ENCODE measurements at regions not wholly inside any gene's neighbourhood (a gene's known extent, or its start where the extent isn't known, plus 50 kb on each side); places are given as distances from the start of the nearest gene placed in this dataset.

- no peak for TF ChIP-seq CTCF (conservative IDR thresholded peaks at IDR 0.05; ENCODE audit: low read depth, low read length)
- DNase-seq (ENCODE audit: low read depth), result no peak
These were observed 226.4 kb downstream of the PCDH17 start for GRCh38 chr13:57857945-57858344.

GRCh38 chr13:57858376-57858775 is 226.8 kb downstream of the PCDH17 start:
- H3K4me3 ChIP-seq (ENCODE audit: low read length), result no peak overlapping the region
- DNase-seq (ENCODE audit: low read depth), result no peak
- no peak for TF ChIP-seq CTCF (conservative IDR thresholded peaks at IDR 0.05; ENCODE audit: low read depth, low read length)

More at GRCh38 chr13:57857945-57858344, 226.4 kb downstream of the PCDH17 start:
- no peak overlapping the region for H3K4me3 ChIP-seq (ENCODE audit: low read length)

- DNase-seq (ENCODE audit: low read depth), result no peak
- no peak for TF ChIP-seq CTCF (conservative IDR thresholded peaks at IDR 0.05; ENCODE audit: low read depth, low read length)
- H3K4me3 ChIP-seq (ENCODE audit: low read length), result no peak overlapping the region
These were observed 231.3 kb downstream of the PCDH17 start for GRCh38 chr13:57862879-57863278.

- no peak for DNase-seq (ENCODE audit: low read depth)
- no peak for TF ChIP-seq CTCF (conservative IDR thresholded peaks at IDR 0.05; ENCODE audit: low read depth, low read length)
These were observed 234.2 kb downstream of the PCDH17 start for GRCh38 chr13:57865600-57866294.

GRCh38 chr13:57874530-57874929 is 243.0 kb downstream of the PCDH17 start:
- H3K4me3 ChIP-seq (ENCODE audit: low read length), result no peak overlapping the region
- no peak for TF ChIP-seq CTCF (conservative IDR thresholded peaks at IDR 0.05; ENCODE audit: low read depth, low read length)
- no peak for DNase-seq (ENCODE audit: low read depth)

More at GRCh38 chr13:57865600-57866294, 234.2 kb downstream of the PCDH17 start:
- H3K4me3 ChIP-seq (ENCODE audit: low read length), result no peak overlapping the region

- no peak overlapping the region for H3K4me3 ChIP-seq (ENCODE audit: low read length)
- no peak for TF ChIP-seq CTCF (conservative IDR thresholded peaks at IDR 0.05; ENCODE audit: low read depth, low read length)
- DNase-seq (ENCODE audit: low read depth), result peak; percentile 24
These were observed 246.1 kb downstream of the PCDH17 start for GRCh38 chr13:57877601-57878000.

GRCh38 chr13:57878291-57878690 is 246.7 kb downstream of the PCDH17 start:
- H3K4me3 ChIP-seq (ENCODE audit: low read length), result no peak overlapping the region
- peak; percentile 56 for DNase-seq (ENCODE audit: low read depth)
- TF ChIP-seq CTCF (conservative IDR thresholded peaks at IDR 0.05; ENCODE audit: low read depth, low read length), result no peak
